Tibial artery (tissue), 4 donors: ENCODE measurements at regions not wholly inside any gene's neighbourhood (a gene's known extent, or its start where the extent isn't known, plus 50 kb on each side); places are given as distances from the start of the nearest gene placed in this dataset.

Source experiments
- DNase-seq, 2 donors: peaks; one replicate each; pipeline ENCODE4 v3.0.0-alpha.2; 2019
- H3K27ac ChIP-seq, 2 donors: fragments of 200-600 bp; sonication (generic) in 1 of 2; 1 replicate in 1 of 2; 2 replicates in 1 of 2; pipeline ENCODE4 v1.5.1; 2018 to 2019; ENCODE audit warnings: mild to moderate bottlenecking in 1 of 2
- H3K27me3 ChIP-seq, 2 donors: fragments of 200-600 bp; sonication (generic) in 1 of 2; one replicate each; pipeline versions ENCODE4 v1.5.1 to v1.6.0; 2016 to 2019
- H3K36me3 ChIP-seq, 3 donors: fragments of 200-600 bp; sonication (generic) in 2 of 3; one replicate each; pipeline ENCODE4 v1.5.1; 2016 to 2019; ENCODE audit warnings: mild to moderate bottlenecking in 2 of 3
- H3K4me1 ChIP-seq, 4 donors: fragments of 200-600 bp; sonication (generic) in 2 of 4; 1 replicate in 3 of 4; 2 replicates in 1 of 4; pipeline ENCODE4 v1.5.1; 2016 to 2019
- H3K4me3 ChIP-seq, 2 donors: fragments of 200-600 bp; sonication (generic) in 1 of 2; 1 replicate in 1 of 2; 2 replicates in 1 of 2; pipeline ENCODE4 v1.5.1; 2018 to 2019; ENCODE audit warnings: mild to moderate bottlenecking in 2 of 2
- H3K9me3 ChIP-seq, 3 donors: fragments of 200-600 bp; sonication (generic) in 1 of 3; one replicate each; pipeline ENCODE4 v1.5.1; 2016 to 2019
- intact Hi-C: fragments of 100-400 bp; cut with DNase I; formaldehyde crosslinking; loops from one replicate; pipeline ENCODE4 v1.15.0; 2023; ENCODE audit warnings: low total_unique reads
- TF ChIP-seq, protein P1 (sequence below), 2 experiments: fragments of 200-600 bp in 1 of 2; fragments of 450-650 bp in 1 of 2; IDR thresholded peaks; one replicate each; pipeline ENCODE4 v1.5.1; 2017 to 2019; ENCODE audit warnings: antibody characterized with exemption in 2 of 2, mild to moderate bottlenecking in 1 of 2, moderate library complexity in 1 of 2

DNA sequence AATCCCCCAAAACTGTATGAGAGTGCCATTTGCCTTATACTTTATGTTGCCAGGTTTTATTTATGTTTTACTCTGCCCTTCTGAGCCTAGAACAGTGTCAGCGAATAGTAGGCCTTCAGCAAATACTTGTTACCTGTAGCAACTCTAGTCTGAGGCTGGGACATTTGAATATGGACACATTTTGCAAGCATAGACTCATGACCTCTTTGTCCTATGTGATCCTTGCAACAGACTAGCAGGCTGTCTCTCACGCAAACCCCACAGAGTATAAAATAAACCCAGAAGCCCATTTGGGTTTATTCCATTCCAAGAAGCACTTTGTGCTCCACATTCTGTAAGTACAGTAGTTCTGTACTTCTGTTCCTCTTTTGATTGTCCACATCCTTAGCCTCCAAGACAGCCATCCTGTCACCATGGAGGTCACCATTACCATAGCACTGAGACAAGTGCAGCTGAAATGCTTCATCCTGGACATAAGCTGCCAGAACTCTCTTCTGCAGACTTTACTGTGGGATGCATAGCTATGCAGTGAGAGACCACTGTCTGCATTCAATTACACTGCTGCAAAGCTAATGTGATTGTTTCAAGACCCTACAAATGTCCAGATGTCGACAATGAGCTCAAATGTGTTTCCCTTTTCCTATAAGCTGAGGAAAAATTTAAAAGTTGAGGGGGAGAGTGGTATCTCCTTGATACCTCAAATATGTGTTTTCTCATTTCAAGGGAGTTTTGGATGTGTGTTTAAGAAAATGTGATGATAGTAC lies 425.7 kb downstream of the PID1 start:
- Histone ChIP-seq H3K9me3 (no peaks in the 10 kb centered on the region), H3K4me1 (peaks cover 0 to 13% (median 0%) of the 10 kb centered on the region in 4 donors), H3K4me3 (no peak overlapping the region), H3K27ac (no peak overlapping the region), H3K36me3 (no peaks in the 10 kb centered on the region), H3K27me3 (no peaks in the 10 kb centered on the region)
- intact Hi-C loops, result no loop called here
- DNase-seq, result no peak
- TF ChIP-seq, protein P1, sequence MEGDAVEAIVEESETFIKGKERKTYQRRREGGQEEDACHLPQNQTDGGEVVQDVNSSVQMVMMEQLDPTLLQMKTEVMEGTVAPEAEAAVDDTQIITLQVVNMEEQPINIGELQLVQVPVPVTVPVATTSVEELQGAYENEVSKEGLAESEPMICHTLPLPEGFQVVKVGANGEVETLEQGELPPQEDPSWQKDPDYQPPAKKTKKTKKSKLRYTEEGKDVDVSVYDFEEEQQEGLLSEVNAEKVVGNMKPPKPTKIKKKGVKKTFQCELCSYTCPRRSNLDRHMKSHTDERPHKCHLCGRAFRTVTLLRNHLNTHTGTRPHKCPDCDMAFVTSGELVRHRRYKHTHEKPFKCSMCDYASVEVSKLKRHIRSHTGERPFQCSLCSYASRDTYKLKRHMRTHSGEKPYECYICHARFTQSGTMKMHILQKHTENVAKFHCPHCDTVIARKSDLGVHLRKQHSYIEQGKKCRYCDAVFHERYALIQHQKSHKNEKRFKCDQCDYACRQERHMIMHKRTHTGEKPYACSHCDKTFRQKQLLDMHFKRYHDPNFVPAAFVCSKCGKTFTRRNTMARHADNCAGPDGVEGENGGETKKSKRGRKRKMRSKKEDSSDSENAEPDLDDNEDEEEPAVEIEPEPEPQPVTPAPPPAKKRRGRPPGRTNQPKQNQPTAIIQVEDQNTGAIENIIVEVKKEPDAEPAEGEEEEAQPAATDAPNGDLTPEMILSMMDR (IDR thresholded peaks at IDR 0.05), result no peak

DNA sequence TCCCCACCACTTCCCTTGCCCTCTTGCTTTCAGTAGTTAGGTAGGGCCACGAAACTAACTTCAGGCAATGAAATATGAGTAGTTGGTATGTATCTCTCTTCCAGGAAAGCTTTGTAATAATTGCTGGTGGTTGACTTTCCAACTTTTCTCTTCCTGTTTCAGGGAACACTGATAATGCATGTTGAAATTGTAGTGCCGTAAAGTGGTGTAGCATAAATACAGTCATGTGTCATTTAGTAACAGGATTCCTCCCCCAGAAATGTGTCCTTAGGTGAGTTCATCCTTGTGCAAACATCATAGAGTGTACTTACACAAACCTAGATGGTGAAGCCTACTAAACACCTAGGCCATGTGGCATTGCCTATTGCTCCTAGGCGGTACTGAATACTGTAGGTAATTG lies 429.2 kb downstream of the PID1 start:
- TF ChIP-seq, protein P1 (IDR thresholded peaks at IDR 0.05), result no peak
- H3K27me3 ChIP-seq, result no peaks in the 10 kb centered on the region
- peaks cover 0 to 12% (median 0%) of the 10 kb centered on the region in 4 donors for H3K4me1 ChIP-seq
- H3K4me3 ChIP-seq, result no peak overlapping the region
- H3K9me3 ChIP-seq, result no peaks in the 10 kb centered on the region
- H3K27ac ChIP-seq, result peak overlapping the region in 1 of 2 donors; percentile 26
- intact Hi-C loops, result no loop called here
- DNase-seq, result no peak
- no peaks in the 10 kb centered on the region for H3K36me3 ChIP-seq

DNA sequence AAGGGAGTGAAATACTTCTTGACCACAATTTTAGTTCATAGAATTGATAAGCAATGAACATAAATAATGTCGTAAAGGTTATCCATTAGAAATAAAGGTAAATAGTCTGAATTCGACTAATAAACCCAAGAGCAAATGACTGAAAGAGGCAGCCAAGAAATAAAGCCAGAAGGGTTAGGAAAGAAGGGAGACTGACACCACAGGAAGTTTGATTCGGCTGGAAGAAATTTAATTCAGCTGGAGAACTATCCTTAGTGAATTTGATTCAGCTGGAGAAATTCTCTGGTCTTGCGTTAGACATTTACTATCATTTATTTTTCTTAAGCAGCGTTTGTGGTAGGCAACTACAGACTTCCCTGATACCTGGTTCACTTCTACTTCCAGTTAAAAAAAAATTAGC lies 429.6 kb downstream of the PID1 start:
- intact Hi-C loops, result no loop called here
- peak overlapping the region in 1 of 2 donors; percentile 26 for H3K27ac ChIP-seq
- no peaks in the 10 kb centered on the region for H3K9me3 ChIP-seq
- TF ChIP-seq, protein P1 (IDR thresholded peaks at IDR 0.05), result no peak
- no peaks in the 10 kb centered on the region for H3K36me3 ChIP-seq
- H3K4me3 ChIP-seq, result no peak overlapping the region
- H3K27me3 ChIP-seq, result no peaks in the 10 kb centered on the region
- DNase-seq, result no peak
- peaks cover 0 to 8% (median 0%) of the 10 kb centered on the region in 4 donors for H3K4me1 ChIP-seq

DNA sequence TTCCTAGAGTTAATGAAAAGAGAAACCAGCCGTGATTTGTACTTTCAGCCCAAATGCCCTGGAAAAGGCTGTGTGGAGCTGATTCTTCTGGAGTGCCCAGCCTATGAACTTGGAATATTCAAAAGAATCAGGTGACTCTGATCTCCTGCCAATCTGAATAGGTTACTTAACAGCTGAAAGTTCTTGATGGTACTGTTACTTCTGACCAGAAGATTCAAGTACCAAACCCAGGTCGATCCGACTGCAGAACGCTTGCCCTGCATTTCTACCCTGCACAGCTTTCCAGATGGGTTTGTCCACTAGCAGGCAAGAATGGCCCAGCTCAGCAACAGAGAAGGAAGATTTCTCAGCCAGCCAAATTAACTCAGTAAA lies 430.4 kb downstream of the PID1 start:
- TF ChIP-seq, protein P1 (IDR thresholded peaks at IDR 0.05), result no peak
- H3K27ac ChIP-seq, result peak overlapping the region in 1 of 2 donors; percentile 26
- H3K4me1 ChIP-seq, result peaks cover 0 to 5% (median 0%) of the 10 kb centered on the region in 4 donors
- H3K4me3 ChIP-seq, result no peak overlapping the region
- no peaks in the 10 kb centered on the region for H3K36me3 ChIP-seq
- no peaks in the 10 kb centered on the region for H3K27me3 ChIP-seq
- no peak for DNase-seq
- no peaks in the 10 kb centered on the region for H3K9me3 ChIP-seq
- intact Hi-C loops, result no loop called here

DNA sequence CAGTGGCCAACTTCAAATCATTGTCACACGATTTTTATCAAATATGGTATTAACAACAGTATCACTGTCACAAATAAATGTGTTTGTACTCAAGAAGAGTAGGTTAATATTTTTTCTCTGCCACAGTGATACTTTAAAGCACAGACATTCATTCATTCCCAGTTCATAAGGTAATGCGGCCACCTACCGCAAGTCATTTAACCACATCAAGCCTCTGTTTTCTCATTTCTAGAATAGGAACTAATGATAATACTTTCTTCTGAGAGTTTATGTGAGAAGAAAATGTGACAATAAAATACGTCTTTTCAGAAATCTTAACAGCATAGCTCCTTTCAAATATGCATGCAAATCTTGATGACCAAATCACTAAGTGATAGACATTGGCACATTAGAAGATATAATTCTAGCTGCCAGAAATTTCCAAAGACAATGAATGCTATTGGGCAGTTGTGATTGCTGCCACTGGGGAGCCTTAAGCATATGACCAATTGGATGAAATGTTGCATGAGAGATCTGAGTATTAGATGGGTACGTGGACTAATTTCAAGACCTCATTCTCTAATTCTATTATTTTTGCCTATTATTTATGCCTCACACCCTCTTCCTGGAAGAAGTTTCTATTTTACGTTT lies 430.9 kb downstream of the PID1 start:
- Histone ChIP-seq H3K27ac (peak overlapping the region in 1 of 2 donors; percentile 26), H3K9me3 (no peaks in the 10 kb centered on the region), H3K27me3 (no peaks in the 10 kb centered on the region), H3K4me1 (no peaks in the 10 kb centered on the region), H3K4me3 (no peak overlapping the region), H3K36me3 (no peaks in the 10 kb centered on the region)
- intact Hi-C loops, result no loop called here
- DNase-seq, result no peak
- TF ChIP-seq, protein P1 (IDR thresholded peaks at IDR 0.05), result no peak
